ENCODE measurements at regions not wholly inside any gene's neighbourhood (a gene's known extent, or its start where the extent isn't known, plus 50 kb on each side); places are given as distances from the start of the nearest gene placed in this dataset.

- TF ChIP-seq, protein P1, sequence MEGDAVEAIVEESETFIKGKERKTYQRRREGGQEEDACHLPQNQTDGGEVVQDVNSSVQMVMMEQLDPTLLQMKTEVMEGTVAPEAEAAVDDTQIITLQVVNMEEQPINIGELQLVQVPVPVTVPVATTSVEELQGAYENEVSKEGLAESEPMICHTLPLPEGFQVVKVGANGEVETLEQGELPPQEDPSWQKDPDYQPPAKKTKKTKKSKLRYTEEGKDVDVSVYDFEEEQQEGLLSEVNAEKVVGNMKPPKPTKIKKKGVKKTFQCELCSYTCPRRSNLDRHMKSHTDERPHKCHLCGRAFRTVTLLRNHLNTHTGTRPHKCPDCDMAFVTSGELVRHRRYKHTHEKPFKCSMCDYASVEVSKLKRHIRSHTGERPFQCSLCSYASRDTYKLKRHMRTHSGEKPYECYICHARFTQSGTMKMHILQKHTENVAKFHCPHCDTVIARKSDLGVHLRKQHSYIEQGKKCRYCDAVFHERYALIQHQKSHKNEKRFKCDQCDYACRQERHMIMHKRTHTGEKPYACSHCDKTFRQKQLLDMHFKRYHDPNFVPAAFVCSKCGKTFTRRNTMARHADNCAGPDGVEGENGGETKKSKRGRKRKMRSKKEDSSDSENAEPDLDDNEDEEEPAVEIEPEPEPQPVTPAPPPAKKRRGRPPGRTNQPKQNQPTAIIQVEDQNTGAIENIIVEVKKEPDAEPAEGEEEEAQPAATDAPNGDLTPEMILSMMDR (IDR thresholded peaks at IDR 0.05; ENCODE audit: poor library complexity), result no peak
- no peak for TF ChIP-seq EZH2 (IDR thresholded peaks at IDR 0.05; ENCODE audit: borderline replicate concordance)
- TF ChIP-seq EZH2phosphoT487 (IDR thresholded peaks at IDR 0.05; ENCODE audit: low read depth, severe bottlenecking, unreplicated experiment), result no peak
Measured at GRCh38 chr5:8953911-8954438, 591.9 kb downstream of the SEMA5A start.
